ENCODE measurements at regions not wholly inside any gene's neighbourhood (a gene's known extent, or its start where the extent isn't known, plus 50 kb on each side); places are given as distances from the start of the nearest gene placed in this dataset.
A peak's percentile ranks its signal among the peaks of the same experiment; 100 is the strongest.

GRCh38 chr6:15132167-15132566 is 113.7 kb upstream of the JARID2 start:
- Mint-ChIP-seq H3K4me3 (ENCODE audit: unreplicated experiment) (no peak overlapping the region), H3K36me3 (ENCODE audit: insufficient read depth, unreplicated experiment) (no peaks in the 10 kb centered on the region), H3K27ac (ENCODE audit: unreplicated experiment) (no peak overlapping the region), H3K27me3 (ENCODE audit: insufficient read depth, unreplicated experiment) (no peaks in the 10 kb centered on the region), H3K4me1 (ENCODE audit: low read depth, unreplicated experiment) (peaks cover 7% of the 10 kb centered on the region), H3K9me3 (ENCODE audit: unreplicated experiment) (no peaks in the 10 kb centered on the region)
- intact Hi-C loops (cut with micrococcal nuclease; ENCODE audit: unreplicated experiment), result no loop called here
- no peak for TF ChIP-seq CTCF (IDR thresholded peaks at IDR 0.05; ENCODE audit: insufficient read depth in 1 of 2, low read depth in 1 of 2, low read length in 1 of 2, severe bottlenecking in 1 of 2, unreplicated experiment in 1 of 2)
- DNase-seq, result no peak
- no TSS peak for BruUV-seq (replicated peaks)
- ChIA-PET POLR2A (no interaction called here), CTCF (no interaction called here)
- H3K4me3 ChIP-seq (ENCODE audit: low read depth, low read length), result no peak overlapping the region
- H3K9me3 ChIP-seq, result no peaks in the 10 kb centered on the region
- no peaks in the 10 kb centered on the region for H3K36me3 ChIP-seq (ENCODE audit: control insufficient read depth, insufficient read depth, low read length)
- H3K27me3 ChIP-seq (replicated peaks; ENCODE audit: control insufficient read depth, insufficient read depth, low read length), result no peaks in the 10 kb centered on the region
- no peaks in the 10 kb centered on the region for H3K4me1 ChIP-seq

GRCh38 chr6:15132854-15133670 is 112.8 kb upstream of the JARID2 start:
- H3K4me3 Mint-ChIP-seq (ENCODE audit: unreplicated experiment), result no peak overlapping the region
- ChIA-PET POLR2A (no interaction called here), CTCF (no interaction called here)
- no peaks in the 10 kb centered on the region for H3K9me3 ChIP-seq
- no peaks in the 10 kb centered on the region for H3K27me3 Mint-ChIP-seq (ENCODE audit: insufficient read depth, unreplicated experiment)
- H3K4me1 Mint-ChIP-seq (ENCODE audit: low read depth, unreplicated experiment), result peaks cover 7% of the 10 kb centered on the region
- no peak overlapping the region for H3K27ac Mint-ChIP-seq (ENCODE audit: unreplicated experiment)
- H3K9me3 Mint-ChIP-seq (ENCODE audit: unreplicated experiment), result no peaks in the 10 kb centered on the region
- TF ChIP-seq CTCF (IDR thresholded peaks at IDR 0.05; ENCODE audit: insufficient read depth in 1 of 2, low read depth in 1 of 2, low read length in 1 of 2, severe bottlenecking in 1 of 2, unreplicated experiment in 1 of 2), result no peak
- DNase-seq, result peak; percentile 12 to 34
- no peaks in the 10 kb centered on the region for H3K4me1 ChIP-seq
- no peak overlapping the region for H3K4me3 ChIP-seq (ENCODE audit: low read depth, low read length)
- BruUV-seq (replicated peaks), result no TSS peak
- intact Hi-C loops (cut with micrococcal nuclease; ENCODE audit: unreplicated experiment), result no loop called here
- H3K36me3 ChIP-seq (ENCODE audit: control insufficient read depth, insufficient read depth, low read length), result no peaks in the 10 kb centered on the region
- H3K27me3 ChIP-seq (replicated peaks; ENCODE audit: control insufficient read depth, insufficient read depth, low read length), result no peaks in the 10 kb centered on the region
- no peaks in the 10 kb centered on the region for H3K36me3 Mint-ChIP-seq (ENCODE audit: insufficient read depth, unreplicated experiment)

GRCh38 chr6:15137086-15137485 is 108.8 kb upstream of the JARID2 start:
- no peaks in the 10 kb centered on the region for H3K36me3 ChIP-seq (ENCODE audit: control insufficient read depth, insufficient read depth, low read length)
- H3K4me3 Mint-ChIP-seq (ENCODE audit: unreplicated experiment), result no peak overlapping the region
- TF ChIP-seq CTCF (IDR thresholded peaks at IDR 0.05; ENCODE audit: insufficient read depth in 1 of 2, low read depth in 1 of 2, low read length in 1 of 2, severe bottlenecking in 1 of 2, unreplicated experiment in 1 of 2), result no peak
- H3K4me1 Mint-ChIP-seq (ENCODE audit: low read depth, unreplicated experiment), result peaks cover 7% of the 10 kb centered on the region
- no TSS peak for BruUV-seq (replicated peaks)
- ChIA-PET CTCF (no interaction called here), POLR2A (no interaction called here)
- no peaks in the 10 kb centered on the region for H3K9me3 ChIP-seq
- no peaks in the 10 kb centered on the region for H3K27me3 Mint-ChIP-seq (ENCODE audit: insufficient read depth, unreplicated experiment)
- DNase-seq, result no peak
- no peaks in the 10 kb centered on the region for H3K27me3 ChIP-seq (replicated peaks; ENCODE audit: control insufficient read depth, insufficient read depth, low read length)
- no peaks in the 10 kb centered on the region for H3K36me3 Mint-ChIP-seq (ENCODE audit: insufficient read depth, unreplicated experiment)
- H3K27ac Mint-ChIP-seq (ENCODE audit: unreplicated experiment), result no peak overlapping the region
- no peak overlapping the region for H3K4me3 ChIP-seq (ENCODE audit: low read depth, low read length)
- H3K9me3 Mint-ChIP-seq (ENCODE audit: unreplicated experiment), result no peaks in the 10 kb centered on the region
- H3K4me1 ChIP-seq, result no peaks in the 10 kb centered on the region
- intact Hi-C loops (cut with micrococcal nuclease; ENCODE audit: unreplicated experiment), result no loop called here

All from Caco-2 (cell line).